H1 (cell line): ENCODE measurements at regions not wholly inside any gene's neighbourhood (a gene's known extent, or its start where the extent isn't known, plus 50 kb on each side); places are given as distances from the start of the nearest gene placed in this dataset.

ENCODE experiments used
- CTCF ChIA-PET: fragments of 300-600 bp; sonication (Branson Sonifier 250); formaldehyde crosslinking; loops from one replicate; lab custom pipeline; 2021; ENCODE audit not compliant: partially characterized antibody; lab: Charles Lee
- POLR2A ChIA-PET: fragments of 300-600 bp; sonication (Branson Sonifier 250); formaldehyde crosslinking; loops from one replicate; lab custom pipeline; 2021; ENCODE audit warnings: inconsistent platforms; ENCODE audit not compliant: partially characterized antibody; lab: Charles Lee
- DNase-seq, 2 experiments: peaks; one replicate each; pipeline versions ENCODE4 v3.0.0 to v3.0.0-alpha.2; 2010 to 2022; ENCODE audit warnings: low spot score in 2 of 2, low read depth in 1 of 2, mixed read lengths in 1 of 2
- FAIRE-seq: peaks from 2 replicates; lab custom pipeline; 2011; peaks lifted over from hg19 to GRCh38; lab: Jason Lieb, UNC
- H2AFZ ChIP-seq: 2 replicates; pipeline ENCODE4 v1.8.1; 2012; ENCODE audit warnings: low read length, inconsistent platforms
- H2AK5ac ChIP-seq: 2 replicates; pipeline ENCODE4 v1.6.1; 2013; ENCODE audit warnings: low read depth, low read length
- H2BK120ac ChIP-seq: replicated peaks from 2 replicates; pipeline ENCODE3; 2013; ENCODE audit warnings: low read depth, low read length, inconsistent platforms
- H2BK12ac ChIP-seq: 2 replicates; pipeline ENCODE4 v1.6.1; 2013; ENCODE audit warnings: low read depth, low read length
- H2BK15ac ChIP-seq: 2 replicates; pipeline ENCODE4 v1.6.1; 2013; ENCODE audit warnings: low read length
- H2BK20ac ChIP-seq: 2 replicates; pipeline ENCODE4 v1.6.1; 2013; ENCODE audit warnings: low read length
- H2BK5ac ChIP-seq: 2 replicates; pipeline ENCODE4 v1.6.1; 2013; ENCODE audit warnings: low read depth, low read length
- H3K14ac ChIP-seq: 2 replicates; pipeline ENCODE4 v1.6.1; 2013; ENCODE audit warnings: inconsistent platforms; ENCODE audit not compliant: insufficient read length
- H3K18ac ChIP-seq: 2 replicates; pipeline ENCODE4 v1.6.1; 2013; ENCODE audit warnings: low read length; ENCODE audit errors: extremely low read depth
- H3K23ac ChIP-seq: 2 replicates; pipeline ENCODE4 v1.6.1; 2013; ENCODE audit warnings: inconsistent platforms; ENCODE audit not compliant: insufficient read length
- H3K23me2 ChIP-seq: 2 replicates; pipeline ENCODE4 v1.6.1; 2013; ENCODE audit warnings: low read depth, low read length
- H3K27ac ChIP-seq: 2 replicates; pipeline ENCODE4 v1.6.1; 2011; ENCODE audit warnings: low read depth, low read length, inconsistent platforms
- H3K27me3 ChIP-seq, 4 experiments: replicated peaks in 1 of 4; 1 replicate in 1 of 4; 2 replicates in 3 of 4; pipeline versions ENCODE4 v1.6.1 to v1.8.1; 2011 to 2013; ENCODE audit warnings: low read length in 3 of 4, mild to moderate bottlenecking in 3 of 4, inconsistent platforms in 2 of 4, mixed read lengths in 2 of 4, moderate library complexity in 1 of 4; ENCODE audit not compliant: control insufficient read depth in 3 of 4, insufficient read depth in 3 of 4; ENCODE audit errors: extremely low read depth in 1 of 4
- H3K36me3 ChIP-seq, 4 experiments: 2 replicates each; pipeline versions ENCODE4 v1.6.1 to v1.8.1; 2011 to 2013; ENCODE audit warnings: mild to moderate bottlenecking in 4 of 4, low read length in 3 of 4, moderate library complexity in 2 of 4, control low read depth in 1 of 4, inconsistent platforms in 1 of 4; ENCODE audit not compliant: insufficient read depth in 4 of 4, control insufficient read depth in 2 of 4
- H3K4ac ChIP-seq: replicated peaks from 2 replicates; pipeline ENCODE3; 2013; ENCODE audit warnings: low read length, low read depth, mixed read lengths, inconsistent platforms; ENCODE audit not compliant: insufficient read length
- H3K4me1 ChIP-seq, 4 experiments: replicated peaks in 1 of 4; 1 replicate in 1 of 4; 2 replicates in 3 of 4; pipeline versions ENCODE4 v1.6.1 to v1.8.1; 2011 to 2013; ENCODE audit warnings: low read length in 3 of 4, inconsistent platforms in 2 of 4, mixed read lengths in 1 of 4; ENCODE audit not compliant: insufficient read depth in 4 of 4, control insufficient read depth in 3 of 4
- H3K4me2 ChIP-seq, 2 experiments: 2 replicates each; pipeline versions ENCODE4 v1.6.1 to v1.8.1; 2011 to 2013; ENCODE audit warnings: low read depth in 2 of 2, low read length in 2 of 2, control low read depth in 1 of 2, inconsistent platforms in 1 of 2, mild to moderate bottlenecking in 1 of 2; ENCODE audit not compliant: insufficient read depth in 1 of 2
- H3K4me3 ChIP-seq, 4 experiments: fragments of 200-600, 300-600 bp in 1 of 4; sonication (generic), shearing (Covaris generic), sonication (Bioruptor Twin) in 1 of 4; 2 replicates each; pipeline versions ENCODE4 v1.5.1 to v1.8.1; 2011 to 2016; ENCODE audit warnings: low read length in 4 of 4, low read depth in 3 of 4, control low read depth in 2 of 4, inconsistent platforms in 2 of 4, mild to moderate bottlenecking in 2 of 4, mixed read lengths in 1 of 4, moderate library complexity in 1 of 4; ENCODE audit not compliant: insufficient read depth in 2 of 4; ENCODE audit errors: extremely low read depth in 1 of 4
- H3K56ac ChIP-seq: replicated peaks from 2 replicates; pipeline ENCODE3; 2013; ENCODE audit warnings: low read depth, mild to moderate bottlenecking, mixed read lengths, low read length, inconsistent platforms; ENCODE audit not compliant: insufficient read length
- H3K79me1 ChIP-seq: 2 replicates; pipeline ENCODE4 v1.6.1; 2013; ENCODE audit warnings: low read depth, low read length, control low read depth
- H3K79me2 ChIP-seq, 2 experiments: 2 replicates each; pipeline versions ENCODE4 v1.6.1 to v1.8.1; 2012 to 2013; ENCODE audit warnings: low read length in 2 of 2, mild to moderate bottlenecking in 2 of 2, inconsistent platforms in 1 of 2; ENCODE audit not compliant: insufficient read depth in 2 of 2, control insufficient read depth in 1 of 2
- H3K9ac ChIP-seq, 4 experiments: replicated peaks in 1 of 4; 1 replicate in 1 of 4; 2 replicates in 3 of 4; pipeline versions ENCODE4 v1.6.1 to v1.8.1; 2011 to 2013; ENCODE audit warnings: low read depth in 3 of 4, low read length in 3 of 4, control low read depth in 2 of 4, mild to moderate bottlenecking in 2 of 4, moderate library complexity in 2 of 4, inconsistent platforms in 1 of 4; ENCODE audit errors: extremely low read depth in 1 of 4
- H3K9me3 ChIP-seq, 2 experiments: 2 replicates each; pipeline versions ENCODE4 v1.6.1 to v1.8.1; 2012 to 2013; ENCODE audit warnings: mild to moderate bottlenecking in 2 of 2, moderate library complexity in 2 of 2, control low read depth in 1 of 2, inconsistent platforms in 1 of 2, low read depth in 1 of 2, low read length in 1 of 2, mixed read lengths in 1 of 2; ENCODE audit not compliant: insufficient read depth in 2 of 2
- H4K20me1 ChIP-seq, 2 experiments: replicated peaks in 1 of 2; 2 replicates each; pipeline versions ENCODE3 to v1.8.1; 2011 to 2013; ENCODE audit warnings: inconsistent platforms in 2 of 2, low read length in 2 of 2, mild to moderate bottlenecking in 1 of 2; ENCODE audit not compliant: insufficient read depth in 2 of 2, control insufficient read depth in 1 of 2
- H4K5ac ChIP-seq: 2 replicates; pipeline ENCODE4 v1.6.1; 2013; ENCODE audit warnings: low read length, low read depth, mixed read lengths, inconsistent platforms; ENCODE audit not compliant: insufficient read length
- H4K8ac ChIP-seq: 2 replicates; pipeline ENCODE4 v1.8.0; 2013; ENCODE audit warnings: mild to moderate bottlenecking, moderate library complexity, low read length, inconsistent platforms; ENCODE audit not compliant: insufficient read depth; ENCODE audit errors: extremely low read depth
- H4K91ac ChIP-seq: replicated peaks from 2 replicates; pipeline ENCODE3; 2013; ENCODE audit warnings: low read length, mixed read lengths, inconsistent platforms; ENCODE audit not compliant: insufficient read length
- ATF2 ChIP-seq: IDR thresholded peaks from 2 replicates; pipeline ENCODE4 v1.6.1; 2012; ENCODE audit warnings: low read length, inconsistent platforms
- CBX5 ChIP-seq: fragments of 300-800, 300-1000 bp; sonication (generic); IDR thresholded peaks from 2 replicates; pipeline ENCODE4 v1.7.1; 2016; ENCODE audit warnings: antibody characterized with exemption, low read length, low read depth
- EGR1 ChIP-seq: IDR thresholded peaks from 2 replicates; pipeline ENCODE4 v1.6.1; 2011; ENCODE audit warnings: low read depth, low read length, borderline replicate concordance
- PHF8 ChIP-seq: fragments of 200-600 bp; sonication (generic); conservative IDR thresholded peaks from 2 replicates; pipeline ENCODE4 v1.7.1; 2012; ENCODE audit warnings: low read depth, mild to moderate bottlenecking, inconsistent platforms, low read length, moderate library complexity
- WGBS, 2 experiments: shearing (Covaris generic) in 1 of 2; methylation state at CpG; one replicate each; pipeline versions ENCODE4 v1.1.6 to v1.1.7; 2013 to 2015; ENCODE audit warnings: low lambda C conversion rate in 2 of 2, mixed read lengths in 2 of 2, inconsistent platforms in 1 of 2, low coverage in 1 of 2, missing lambda C conversion rate in 1 of 2; ENCODE audit not compliant: insufficient replicate concordance in 2 of 2, insufficient coverage in 1 of 2, insufficient read length in 1 of 2; ENCODE audit errors: extremely low coverage in 1 of 2, missing lambda C conversion rate in 1 of 2; 5-methylcytosine and 5-hydroxymethylcytosine counted together

GRCh38 chr2:196322973-196323810, 151.8 kb upstream of the STK17B start:
- no peak overlapping the region for H4K91ac ChIP-seq
- no peak overlapping the region for H2AK5ac ChIP-seq
- TF ChIP-seq ATF2 (no peak), EGR1 (no peak), CBX5 (no peak), PHF8 (no peak)
- TF ChIP-seq, all 59 proteins: peak for 0
- Histone ChIP-seq H2BK20ac (no peak overlapping the region), H3K18ac (no peak overlapping the region), H2AFZ (no peak overlapping the region), H2BK5ac (no peak overlapping the region), H3K79me1 (no peaks in the 10 kb centered on the region), H3K4ac (no peak overlapping the region), H3K27ac (no peak overlapping the region), H2BK120ac (no peak overlapping the region), H2BK12ac (no peak overlapping the region), H4K5ac (no peak overlapping the region), H3K4me3 (no peak overlapping the region), H3K9me3 (no peaks in the 10 kb centered on the region), H3K27me3 (peaks cover 0 to 1% (median 0%) of the 10 kb centered on the region in 4 experiments; a peak in 1 of 7 replicates), H3K36me3 (no peaks in the 10 kb centered on the region), H2BK15ac (no peak overlapping the region), H3K23ac (no peak overlapping the region), H3K23me2 (no peaks in the 10 kb centered on the region), H3K14ac (no peak overlapping the region), H4K8ac (no peak overlapping the region), H3K4me2 (no peak overlapping the region), H3K56ac (no peak overlapping the region), H3K4me1 (peaks cover 0 to 2% (median 0%) of the 10 kb centered on the region in 4 experiments; a peak in 3 of 7 replicates), H3K79me2 (no peaks in the 10 kb centered on the region), H3K9ac (no peak overlapping the region), H4K20me1 (no peaks in the 10 kb centered on the region)
- ChIA-PET POLR2A (no interaction called here), CTCF (interaction anchor here (0.7 to 1.4 kb wide), 3 partner anchors 18 to 131 kb away, joined by 3 read pairs; no protein-coding TSS in a partner anchor)
- 80% methylated on average over 4 of the region's 4 CpGs; no CpG with 5 or more reads in 1 of the 2 experiments for WGBS, 2 experiments
- FAIRE-seq (no peak), DNase-seq (no peak)
